DND-41 (cell line): ENCODE measurements at regions not wholly inside any gene's neighbourhood (a gene's known extent, or its start where the extent isn't known, plus 50 kb on each side); places are given as distances from the start of the nearest gene placed in this dataset.

ENCODE experiments used
- ATAC-seq: fragments of 200-7000 bp; cut with Tn5 transposase; 3 replicates; pipeline ENCODE4 v1.9.1; 2021; ENCODE audit warnings: low read depth; ENCODE audit not compliant: insufficient read depth
- DNase-seq: peaks from one replicate; pipeline ENCODE4 v3.0.0-alpha.2; 2020
- H2AFZ ChIP-seq: 2 replicates; pipeline ENCODE4 v1.6.0; 2012; ENCODE audit warnings: low read depth, low read length
- H3K27ac ChIP-seq: 2 replicates; pipeline ENCODE4 v1.5.1; 2012; ENCODE audit warnings: low read length, inconsistent platforms
- H3K27me3 ChIP-seq: fragments of 200-600 bp; sonication (generic); 2 replicates; pipeline ENCODE4 v1.6.0; 2012; ENCODE audit warnings: low read length, mild to moderate bottlenecking, inconsistent platforms; ENCODE audit not compliant: insufficient read depth, poor library complexity
- H3K36me3 ChIP-seq: 2 replicates; pipeline ENCODE4 v1.5.1; 2012; ENCODE audit warnings: low read length, inconsistent platforms; ENCODE audit not compliant: insufficient read depth
- H3K4me1 ChIP-seq: 2 replicates; pipeline ENCODE4 v1.5.1; 2012; ENCODE audit warnings: mild to moderate bottlenecking, low read length; ENCODE audit not compliant: insufficient read depth
- H3K4me2 ChIP-seq: 2 replicates; pipeline ENCODE4 v1.6.0; 2012; ENCODE audit warnings: mild to moderate bottlenecking, moderate library complexity, low read length, inconsistent platforms; ENCODE audit not compliant: insufficient read depth
- H3K4me3 ChIP-seq, 2 experiments: fragments of 200-600 bp in 1 of 2; shearing (Covaris generic) in 1 of 2; 2 replicates each; pipeline ENCODE4 v1.5.1; 2012 to 2016; ENCODE audit warnings: inconsistent platforms in 2 of 2, low read length in 2 of 2, mild to moderate bottlenecking in 2 of 2, low read depth in 1 of 2, moderate library complexity in 1 of 2
- H3K79me2 ChIP-seq: 2 replicates; pipeline ENCODE4 v1.6.0; 2012; ENCODE audit warnings: low read length, inconsistent platforms; ENCODE audit not compliant: insufficient read depth
- H3K9ac ChIP-seq: 2 replicates; pipeline ENCODE4 v1.6.0; 2012; ENCODE audit warnings: low read depth, mild to moderate bottlenecking, inconsistent platforms, low read length, moderate library complexity
- H3K9me3 ChIP-seq: 2 replicates; pipeline ENCODE4 v1.5.1; 2012; ENCODE audit warnings: low read length, moderate library complexity, mild to moderate bottlenecking, inconsistent platforms; ENCODE audit not compliant: insufficient read depth, severe bottlenecking
- H4K20me1 ChIP-seq: 2 replicates; pipeline ENCODE4 v1.6.0; 2012; ENCODE audit warnings: low read length; ENCODE audit not compliant: insufficient read depth
- CTCF ChIP-seq: IDR thresholded peaks from 2 replicates; pipeline ENCODE4 v1.5.1; 2012; ENCODE audit warnings: borderline replicate concordance, low read length, moderate library complexity, mild to moderate bottlenecking; ENCODE audit not compliant: poor library complexity, severe bottlenecking; ENCODE audit errors: extremely low read depth
- EZH2 ChIP-seq: IDR thresholded peaks from 3 replicates; pipeline ENCODE4 v1.6.1; 2012; ENCODE audit warnings: borderline replicate concordance, low read depth, mild to moderate bottlenecking, moderate library complexity, low read length, inconsistent platforms; ENCODE audit not compliant: severe bottlenecking

DNA sequence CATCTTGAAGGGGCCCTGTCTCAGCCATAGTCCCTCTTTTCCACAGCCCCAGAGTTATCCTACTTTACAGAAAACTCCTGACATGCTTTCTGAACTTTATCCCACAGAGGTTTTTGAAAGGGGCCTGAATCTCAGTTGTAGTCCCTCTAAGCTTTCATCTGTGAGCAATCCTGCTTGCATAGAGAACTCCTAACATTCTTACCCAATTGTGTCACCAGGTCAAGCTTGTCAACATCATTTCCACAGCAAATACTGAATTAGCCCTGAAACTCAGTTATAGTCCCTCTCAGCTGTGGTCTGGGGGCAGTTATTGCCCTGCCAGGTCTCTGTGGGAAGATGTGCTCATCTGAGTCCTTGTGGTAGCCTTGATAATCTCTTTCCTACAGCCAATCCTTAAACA, 2190.3 kb upstream of the PCDH20 start:
- H3K27ac ChIP-seq, result no peak overlapping the region
- ATAC-seq (no peak), DNase-seq (no peak)
- H3K36me3 ChIP-seq, result no peaks in the 10 kb centered on the region
- H3K4me3 ChIP-seq, result no peak overlapping the region
- no peak overlapping the region for H2AFZ ChIP-seq
- no peaks in the 10 kb centered on the region for H4K20me1 ChIP-seq
- no peaks in the 10 kb centered on the region for H3K4me1 ChIP-seq
- H3K9ac ChIP-seq, result no peak overlapping the region
- TF ChIP-seq EZH2 (no peak), CTCF (no peak)
- no peak overlapping the region for H3K4me2 ChIP-seq
- peaks cover 10% of the 10 kb centered on the region for H3K9me3 ChIP-seq
- no peaks in the 10 kb centered on the region for H3K79me2 ChIP-seq
- no peaks in the 10 kb centered on the region for H3K27me3 ChIP-seq

GRCh38 chr13:63605403-63605802, 2189.8 kb upstream of the PCDH20 start:
- no peaks in the 10 kb centered on the region for H3K27me3 ChIP-seq
- H3K4me3 ChIP-seq, result no peak overlapping the region
- TF ChIP-seq EZH2, result no peak
- TF ChIP-seq CTCF, result no peak
- no peak for ATAC-seq
- H2AFZ ChIP-seq, result no peak overlapping the region
- no peaks in the 10 kb centered on the region for H3K36me3 ChIP-seq
- no peaks in the 10 kb centered on the region for H3K79me2 ChIP-seq
- no peak overlapping the region for H3K27ac ChIP-seq
- no peaks in the 10 kb centered on the region for H4K20me1 ChIP-seq
- H3K9ac ChIP-seq, result no peak overlapping the region
- no peak overlapping the region for H3K4me2 ChIP-seq
- no peak for DNase-seq
- peaks cover 10% of the 10 kb centered on the region for H3K9me3 ChIP-seq
- H3K4me1 ChIP-seq, result no peaks in the 10 kb centered on the region

DNA sequence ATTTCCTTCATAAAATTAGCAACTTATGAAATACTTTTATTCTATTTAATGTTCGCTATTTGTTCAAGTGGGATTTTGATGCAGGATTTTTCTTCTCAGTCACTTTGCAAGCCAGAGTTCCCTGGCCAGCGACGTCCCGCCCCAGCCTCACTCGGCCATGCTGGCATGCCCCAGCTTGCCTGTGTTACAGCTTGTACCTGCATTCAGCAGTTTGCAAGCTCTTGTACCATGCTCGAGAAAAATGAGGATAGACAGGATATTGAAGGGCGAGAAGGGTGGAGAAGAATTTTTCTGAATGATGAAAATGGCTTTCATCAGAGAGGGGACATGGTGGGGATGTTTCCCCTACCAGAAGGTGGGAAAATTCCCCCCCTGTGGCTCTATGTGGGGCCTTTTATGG, 2180.2 kb upstream of the PCDH20 start:
- TF ChIP-seq CTCF (no peak), EZH2 (no peak)
- no peaks in the 10 kb centered on the region for H3K9me3 ChIP-seq
- DNase-seq (no peak), ATAC-seq (no peak)
- H3K4me1 ChIP-seq, result no peaks in the 10 kb centered on the region
- no peaks in the 10 kb centered on the region for H4K20me1 ChIP-seq
- no peaks in the 10 kb centered on the region for H3K79me2 ChIP-seq
- no peak overlapping the region for H3K9ac ChIP-seq
- H3K4me2 ChIP-seq, result no peak overlapping the region
- no peak overlapping the region for H3K27ac ChIP-seq
- H3K36me3 ChIP-seq, result no peaks in the 10 kb centered on the region
- no peak overlapping the region for H3K4me3 ChIP-seq
- H3K27me3 ChIP-seq, result no peaks in the 10 kb centered on the region
- H2AFZ ChIP-seq, result no peak overlapping the region

DNA sequence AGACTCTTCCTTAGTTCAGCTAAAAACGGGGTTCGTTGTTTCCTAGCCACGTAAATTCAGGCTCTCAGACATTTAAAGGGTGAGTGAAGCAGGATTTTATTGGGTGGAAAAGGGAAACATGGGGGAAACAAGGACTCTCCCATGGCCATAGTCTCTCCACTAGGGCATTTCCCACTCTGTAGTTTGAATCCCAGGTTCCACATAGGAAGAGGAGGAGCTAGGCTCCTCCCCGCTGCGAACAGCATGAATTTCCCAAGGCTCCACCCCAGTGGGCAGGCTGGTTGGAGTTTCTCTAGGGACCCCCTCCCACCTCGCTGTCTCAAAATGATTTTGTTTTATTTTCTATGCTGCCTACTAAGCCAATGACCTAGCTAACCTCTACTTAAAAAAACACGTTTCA, 2170.8 kb upstream of the PCDH20 start:
- Histone ChIP-seq H3K9me3 (peaks cover 4% of the 10 kb centered on the region), H3K4me2 (no peak overlapping the region), H3K4me3 (no peak overlapping the region), H3K36me3 (no peaks in the 10 kb centered on the region), H2AFZ (no peak overlapping the region), H3K27ac (no peak overlapping the region), H3K79me2 (no peaks in the 10 kb centered on the region), H4K20me1 (no peaks in the 10 kb centered on the region), H3K9ac (no peak overlapping the region), H3K27me3 (no peaks in the 10 kb centered on the region), H3K4me1 (no peaks in the 10 kb centered on the region)
- DNase-seq (no peak), ATAC-seq (no peak)
- TF ChIP-seq CTCF, result no peak
